ENCODE measurements at regions not wholly inside any gene's neighbourhood (a gene's known extent, or its start where the extent isn't known, plus 50 kb on each side); places are given as distances from the start of the nearest gene placed in this dataset.

GRCh38 chr6:41428336-41428995 is 93.1 kb downstream of the NCR2 start:
- Histone ChIP-seq H3K27me3 (ENCODE audit: insufficient read depth) (peaks cover 27% of the 10 kb centered on the region), H3K9ac (no peak overlapping the region), H3K9me2 (no peaks in the 10 kb centered on the region), H3K79me2 (ENCODE audit: insufficient read depth) (no peaks in the 10 kb centered on the region), H3K27ac (ENCODE audit: low read depth in 2 of 2, low read length in 1 of 2) (no peak overlapping the region), H3K4me3 (ENCODE audit: low read depth in 2 of 2, low read length in 1 of 2) (peak overlapping the region; percentile 41 to 51), H3K4me2 (no peak overlapping the region; the same call in 1 of the 2 replicates), H2AFZ (ENCODE audit: low read depth) (no peak overlapping the region), H3F3A (replicated peaks; ENCODE audit: insufficient read depth) (peaks cover 4% of the 10 kb centered on the region), H4K20me1 (ENCODE audit: insufficient read depth) (no peaks in the 10 kb centered on the region), H3K36me3 (replicated peaks in 1 of 2; ENCODE audit: control insufficient read depth in 1 of 2, insufficient read depth in 2 of 2, low read length in 1 of 2) (no peaks in the 10 kb centered on the region), H3K9me3 (no peaks in the 10 kb centered on the region), H3K4me1 (ENCODE audit: control insufficient read depth in 1 of 2, insufficient read depth in 2 of 2, low read depth in 1 of 2, low read length in 1 of 2) (peaks cover 4 to 17% of the 10 kb centered on the region in 2 experiments; a peak in 1 of 4 replicates)
- TF ChIP-seq POLR2AphosphoS5 (IDR thresholded peaks at IDR 0.05; ENCODE audit: low read depth, low read length) (no peak), ZBTB33 (IDR thresholded peaks at IDR 0.05; ENCODE audit: borderline replicate concordance, low read depth) (no peak), EP300 (IDR thresholded peaks at IDR 0.05; ENCODE audit: borderline replicate concordance in 1 of 2, low read depth in 1 of 2, low read length in 1 of 2) (no peak), IRF3 (IDR thresholded peaks at IDR 0.05; ENCODE audit: low read depth, low read length) (no peak), CTCF (IDR thresholded peaks at IDR 0.05) (no peak), GABPA (IDR thresholded peaks at IDR 0.05; ENCODE audit: low read depth) (no peak), GATA2 (CRISPR knock-in tag; IDR thresholded peaks at IDR 0.05) (no peak), JUND (IDR thresholded peaks at IDR 0.05) (no peak), FOSL2 (IDR thresholded peaks at IDR 0.05; ENCODE audit: borderline replicate concordance, low read depth) (no peak), MAX (IDR thresholded peaks at IDR 0.05; ENCODE audit: low read depth) (no peak), FOXJ3 (CRISPR knock-in tag; IDR thresholded peaks at IDR 0.05) (no peak), REST (IDR thresholded peaks at IDR 0.05; ENCODE audit: low read depth, low read length) (no peak)
- WGBS (ENCODE audit: low lambda C conversion rate): 23% methylated on average over 15 of the region's 35 CpGs
- DNase-seq: no peak
- ChIA-PET POLR2A (no interaction called here), CTCF (interaction anchor here (0.9 to 1.4 kb wide), 7 partner anchors 15 to 255 kb away, joined by 3 to 11 read pairs (median 4); no protein-coding TSS in a partner anchor)

Measured in SK-N-SH (cell line).